ENCODE measurements at regions not wholly inside any gene's neighbourhood (a gene's known extent, or its start where the extent isn't known, plus 50 kb on each side); places are given as distances from the start of the nearest gene placed in this dataset.

- no peak for DNase-seq (ENCODE audit: low spot score)
These were observed 81.7 kb upstream of the CCDC85A start for GRCh38 chr2:56102098-56102497.

GRCh38 chr2:56102866-56103265, 80.9 kb upstream of the CCDC85A start:
- DNase-seq (ENCODE audit: low spot score), result no peak

- DNase-seq (ENCODE audit: low spot score), result no peak
These were observed 78.8 kb upstream of the CCDC85A start for GRCh38 chr2:56104962-56105361.

DNA sequence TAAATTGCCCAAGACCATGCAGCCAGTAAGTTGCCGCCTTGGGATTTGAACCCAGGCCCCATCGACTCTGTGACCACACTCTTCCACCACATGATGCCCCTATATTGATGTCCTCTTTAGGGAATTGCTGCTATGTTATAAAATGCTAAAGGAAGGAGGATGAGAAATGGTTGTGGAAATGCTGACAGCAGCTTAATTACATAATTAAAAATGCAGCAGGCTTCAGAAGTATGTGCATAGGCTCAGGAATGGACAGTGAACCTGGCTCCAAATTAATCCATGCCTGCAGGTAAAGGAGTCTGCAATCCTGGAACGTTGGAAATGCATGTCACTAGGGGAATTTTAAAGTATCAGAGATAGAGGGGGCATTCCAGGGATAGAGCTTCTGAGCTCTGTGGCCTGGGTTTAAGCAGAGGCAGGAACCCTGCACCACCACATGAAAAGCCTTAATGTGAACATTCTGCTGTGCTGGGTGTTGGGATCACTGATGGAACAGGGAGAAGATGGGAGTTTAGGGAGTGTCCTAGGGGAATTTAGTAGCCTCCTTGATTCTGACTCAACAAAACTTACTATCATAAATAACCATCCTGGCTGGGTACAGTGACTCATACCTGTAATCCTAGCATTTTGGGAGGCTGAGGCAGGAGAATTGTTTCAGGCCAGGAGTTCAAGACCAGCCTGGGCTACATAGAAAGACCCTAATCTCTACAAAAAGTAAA, 76.1 kb upstream of the CCDC85A start:
- DNase-seq (ENCODE audit: low spot score), result no peak

DNA sequence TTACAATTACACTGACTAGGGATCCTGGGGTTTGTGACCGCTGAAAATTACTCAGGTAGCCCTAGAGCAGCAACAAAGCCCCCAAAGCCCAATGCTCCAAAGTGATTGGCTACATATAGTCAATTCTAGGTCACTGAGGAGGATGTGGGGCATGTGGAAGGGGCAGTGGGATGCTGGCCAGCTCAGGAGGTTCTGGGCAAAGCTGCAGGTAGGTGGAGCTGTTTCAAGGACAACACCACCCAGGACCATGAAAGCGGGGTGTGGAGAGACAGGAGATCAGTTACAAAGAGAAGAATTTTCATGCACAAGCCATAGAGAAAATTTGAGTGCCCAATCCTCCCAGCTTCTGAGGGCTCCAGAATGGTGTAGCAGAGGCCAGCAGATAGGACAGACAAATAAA, 75.0 kb upstream of the CCDC85A start:
- DNase-seq (ENCODE audit: low spot score), result no peak

DNA sequence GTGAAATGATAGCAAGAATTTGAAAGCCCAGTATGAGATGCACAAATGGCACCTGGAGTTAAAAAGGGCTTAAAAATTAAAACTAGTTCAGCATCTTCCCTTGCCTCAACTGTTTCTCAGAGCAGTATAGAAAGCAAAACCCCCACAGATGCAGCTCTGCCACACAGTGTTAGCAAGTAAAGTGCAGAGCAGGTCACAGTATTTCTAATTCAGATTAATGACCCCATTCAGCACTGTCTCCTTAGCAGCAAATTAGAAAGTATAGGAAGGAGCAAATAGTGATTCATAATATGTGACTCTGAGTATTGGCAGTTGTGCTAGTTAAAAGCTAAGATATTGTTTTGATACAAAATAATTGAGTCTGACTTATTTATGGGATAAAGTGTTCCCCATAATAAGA, 73.8 kb upstream of the CCDC85A start:
- DNase-seq (ENCODE audit: low spot score), result no peak

GRCh38 chr2:56113382-56113975, 70.3 kb upstream of the CCDC85A start:
- DNase-seq (ENCODE audit: low spot score), result no peak

- no peak for DNase-seq (ENCODE audit: low spot score)
These were observed 66.0 kb upstream of the CCDC85A start for GRCh38 chr2:56117764-56118163.

- DNase-seq (ENCODE audit: low spot score), result no peak
These were observed 65.3 kb upstream of the CCDC85A start for GRCh38 chr2:56118474-56118873.

- no peak for DNase-seq (ENCODE audit: low spot score)
These were observed 61.8 kb upstream of the CCDC85A start for GRCh38 chr2:56121995-56122394.

- DNase-seq (ENCODE audit: low spot score), result no peak
These were observed 60.3 kb upstream of the CCDC85A start for GRCh38 chr2:56123538-56123937.

DNA sequence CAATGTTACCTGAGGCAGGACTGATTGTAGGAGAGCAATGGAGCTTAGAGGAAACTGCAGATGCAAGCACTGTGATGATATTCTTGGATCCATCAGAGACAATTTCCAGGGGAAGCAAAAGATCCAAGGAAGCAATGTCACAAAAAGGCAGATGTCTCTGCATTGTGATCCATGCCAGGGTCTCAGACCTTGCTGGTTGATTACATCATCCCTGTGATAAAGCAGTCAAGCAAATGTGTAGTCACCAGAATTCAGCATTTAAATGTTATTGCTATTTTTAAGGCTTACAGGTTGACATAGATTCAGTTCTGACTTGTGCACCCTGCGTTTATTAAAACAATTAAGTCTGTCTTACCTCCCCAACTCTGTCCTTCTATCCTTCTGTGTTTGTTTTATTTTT, 56.8 kb upstream of the CCDC85A start:
- no peak for DNase-seq (ENCODE audit: low spot score)

GRCh38 chr2:56127463-56128152, 56.2 kb upstream of the CCDC85A start:
- no peak for DNase-seq (ENCODE audit: low spot score)

DNA sequence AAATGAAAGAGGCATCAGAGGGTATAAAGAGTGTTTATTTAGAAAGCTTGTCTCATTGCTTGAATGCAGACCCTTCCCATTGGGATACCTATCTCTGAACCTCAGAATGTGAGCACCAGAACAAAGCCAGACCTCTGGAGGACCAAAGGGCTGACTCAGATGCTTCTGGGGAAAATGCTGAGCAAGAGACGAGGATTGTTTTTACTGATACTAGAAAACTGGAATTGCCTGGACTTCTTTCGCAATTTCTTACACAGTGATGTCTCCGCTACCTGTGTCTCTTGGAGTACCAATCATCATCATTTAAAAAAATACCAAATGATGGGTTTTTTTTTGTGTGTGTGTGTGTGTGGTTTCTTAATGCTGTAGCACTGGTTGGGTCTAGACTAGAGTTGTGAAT, 55.6 kb upstream of the CCDC85A start:
- no peak for DNase-seq (ENCODE audit: low spot score)

- peak; percentile 24 for DNase-seq (ENCODE audit: low spot score)
These were observed 53.2 kb upstream of the CCDC85A start for GRCh38 chr2:56130463-56131070.

GRCh38 chr2:56132138-56132537, 51.7 kb upstream of the CCDC85A start:
- peak; percentile 43 for DNase-seq (ENCODE audit: low spot score)

GRCh38 chr2:56133441-56133840, 50.3 kb upstream of the CCDC85A start:
- DNase-seq (ENCODE audit: low spot score), result no peak

DNA sequence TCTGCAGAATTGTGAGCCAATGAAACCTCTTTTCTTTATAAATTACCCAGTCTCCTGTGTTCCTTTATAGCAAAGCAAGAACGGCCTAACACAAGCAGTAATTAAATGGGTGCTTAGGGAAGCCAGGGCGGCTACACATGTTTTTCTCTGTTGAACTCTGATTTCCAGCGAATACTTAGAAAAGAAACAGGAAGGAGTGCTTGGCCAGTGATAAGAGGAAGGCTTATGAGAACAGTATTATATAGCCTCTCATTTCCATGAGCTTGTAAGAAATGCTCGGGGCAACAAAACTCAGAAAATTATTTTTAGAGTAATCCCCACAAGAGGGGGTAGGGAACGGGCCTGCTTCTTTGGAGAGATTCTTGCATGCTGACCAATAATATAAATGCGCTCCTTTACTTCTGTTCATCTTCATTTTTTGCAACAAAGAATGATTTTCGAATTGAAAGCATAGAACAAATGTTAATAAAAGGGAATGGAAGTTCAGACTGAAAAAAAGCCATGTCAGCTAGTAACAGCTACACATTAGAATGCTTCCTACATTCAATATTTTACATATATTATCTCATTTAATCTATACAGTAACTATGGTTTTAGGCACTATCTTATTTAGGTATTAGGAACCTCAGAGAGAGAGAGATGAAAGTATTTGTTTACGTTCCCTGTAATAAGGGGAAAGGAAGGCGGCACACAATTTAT, 49.7 kb upstream of the CCDC85A start:
- no peak for DNase-seq (ENCODE audit: low spot score)

Data from cerebellar cortex (tissue), 1 donor.